ENCODE measurements at regions not wholly inside any gene's neighbourhood (a gene's known extent, or its start where the extent isn't known, plus 50 kb on each side); places are given as distances from the start of the nearest gene placed in this dataset.

DNA sequence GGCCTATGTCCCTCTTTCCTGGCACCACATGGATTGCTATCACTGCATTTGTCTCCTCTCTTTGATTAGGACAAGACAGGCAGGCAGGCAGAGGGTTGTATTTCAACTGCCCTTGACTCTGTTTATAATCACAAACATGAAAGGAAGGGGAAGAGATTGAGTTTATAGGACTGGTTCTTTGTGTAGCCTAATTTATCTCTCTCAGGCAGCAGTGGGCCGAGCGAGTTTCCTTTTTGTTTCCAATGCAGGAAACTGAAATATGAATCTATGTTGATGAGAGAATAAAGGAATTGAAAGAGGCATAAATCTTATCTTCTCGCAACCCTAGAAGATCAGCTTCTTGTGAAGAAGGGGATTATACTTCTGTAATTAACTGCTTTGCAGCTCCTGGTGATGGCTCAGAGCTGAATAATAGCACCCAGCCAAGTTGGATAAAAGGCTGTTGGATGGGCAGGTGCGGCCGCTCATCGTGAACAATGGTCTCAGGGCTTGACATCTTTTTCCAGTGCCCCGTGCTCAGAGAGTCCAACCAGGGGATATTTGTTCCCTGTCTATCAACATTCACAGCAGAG lies 80.6 kb upstream of the SYT13 start:
- H3K9me3 ChIP-seq (ENCODE audit: control insufficient read depth, low read length): no peaks in the 10 kb centered on the region
- H3K9ac ChIP-seq (ENCODE audit: low read length): no peak overlapping the region
- no peaks in the 10 kb centered on the region for H3K36me3 ChIP-seq (ENCODE audit: control insufficient read depth, insufficient read depth, low read length)
- H3K4me3 ChIP-seq (ENCODE audit: low read length): no peak overlapping the region
- H3K27me3 ChIP-seq (ENCODE audit: control insufficient read depth, insufficient read depth, low read length): peaks cover 12% of the 10 kb centered on the region
- H3K4me1 ChIP-seq (ENCODE audit: control insufficient read depth, insufficient read depth, low read length): no peaks in the 10 kb centered on the region

DNA sequence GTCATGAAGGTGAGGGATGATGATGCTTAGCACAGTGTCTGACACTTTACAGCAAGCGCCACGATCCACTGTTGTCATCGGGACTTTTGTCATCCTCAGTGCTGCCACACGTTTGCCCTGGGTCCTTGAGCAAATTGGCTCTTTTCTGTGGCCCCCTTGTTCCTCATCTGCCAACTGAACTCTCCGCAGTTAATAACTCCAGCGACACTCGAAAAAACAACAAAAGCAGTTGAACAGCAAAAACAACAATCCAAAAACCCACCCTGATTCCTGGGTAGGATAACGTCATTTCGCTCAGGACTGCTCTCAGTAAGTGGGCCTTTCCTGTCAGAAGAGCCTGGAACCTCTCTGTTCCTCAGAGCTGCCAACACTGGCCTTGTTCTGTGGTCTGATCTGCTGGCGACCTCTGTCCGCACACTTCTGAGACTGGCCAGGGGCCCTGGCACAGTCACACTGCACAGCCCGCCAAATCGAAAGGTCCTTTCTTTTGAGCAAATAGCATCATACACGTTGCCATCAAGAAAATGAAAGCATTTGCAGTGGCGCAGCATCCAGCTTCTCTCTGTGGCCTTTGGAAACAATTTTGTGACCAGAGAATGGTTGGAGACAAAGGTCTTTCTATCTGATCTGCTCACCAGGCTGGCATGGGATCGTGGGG lies 79.9 kb upstream of the SYT13 start:
- Histone ChIP-seq H3K4me1 (ENCODE audit: control insufficient read depth, insufficient read depth, low read length) (no peaks in the 10 kb centered on the region), H3K27me3 (ENCODE audit: control insufficient read depth, insufficient read depth, low read length) (peaks cover 6% of the 10 kb centered on the region), H3K9ac (ENCODE audit: low read length) (no peak overlapping the region), H3K36me3 (ENCODE audit: control insufficient read depth, insufficient read depth, low read length) (no peaks in the 10 kb centered on the region), H3K4me3 (ENCODE audit: low read length) (no peak overlapping the region), H3K9me3 (ENCODE audit: control insufficient read depth, low read length) (no peaks in the 10 kb centered on the region)

DNA sequence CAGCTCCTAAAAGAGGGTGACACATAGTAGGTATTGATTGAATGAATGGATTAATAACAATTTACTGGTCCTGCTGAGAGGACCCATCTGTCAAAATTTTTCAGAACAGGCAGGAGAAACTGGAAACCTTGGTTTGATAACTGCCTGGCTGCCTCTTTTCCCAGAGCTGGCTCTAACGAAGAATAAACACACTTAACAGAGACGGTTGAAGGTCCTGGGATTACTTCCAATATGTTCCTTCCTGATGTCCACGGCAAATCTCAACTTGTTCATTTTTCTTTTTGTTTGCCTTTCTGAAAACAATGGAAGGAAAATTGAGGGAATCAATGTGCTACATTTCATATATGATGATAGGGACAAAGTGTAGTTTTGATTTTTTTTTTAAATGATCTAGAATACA lies 76.5 kb upstream of the SYT13 start:
- Histone ChIP-seq H3K36me3 (ENCODE audit: control insufficient read depth, insufficient read depth, low read length) (no peaks in the 10 kb centered on the region), H3K4me1 (ENCODE audit: control insufficient read depth, insufficient read depth, low read length) (no peaks in the 10 kb centered on the region), H3K9me3 (ENCODE audit: control insufficient read depth, low read length) (no peaks in the 10 kb centered on the region), H3K27me3 (ENCODE audit: control insufficient read depth, insufficient read depth, low read length) (no peaks in the 10 kb centered on the region), H3K9ac (ENCODE audit: low read length) (no peak overlapping the region), H3K4me3 (ENCODE audit: low read length) (no peak overlapping the region)

DNA sequence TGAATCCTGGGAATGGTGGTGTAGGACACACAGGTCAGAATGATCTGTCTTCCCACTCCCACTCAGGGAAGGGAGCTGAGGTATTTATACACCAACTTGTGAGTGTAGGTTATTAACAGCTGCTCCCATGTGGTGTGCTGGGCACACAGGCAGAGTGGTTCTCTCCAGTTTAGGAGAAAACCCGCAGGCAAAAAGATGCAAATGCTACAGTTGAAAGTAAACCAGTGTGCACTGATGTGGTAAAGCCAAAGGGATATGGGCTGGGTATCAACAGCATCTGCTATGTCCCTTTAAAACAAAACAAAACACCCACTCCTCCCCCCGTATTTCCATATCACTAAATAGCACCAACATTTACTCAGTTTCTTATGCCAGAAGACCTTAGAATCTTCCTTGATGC lies 75.4 kb upstream of the SYT13 start:
- Histone ChIP-seq H3K9me3 (ENCODE audit: control insufficient read depth, low read length) (no peaks in the 10 kb centered on the region), H3K4me3 (ENCODE audit: low read length) (no peak overlapping the region), H3K27me3 (ENCODE audit: control insufficient read depth, insufficient read depth, low read length) (no peaks in the 10 kb centered on the region), H3K36me3 (ENCODE audit: control insufficient read depth, insufficient read depth, low read length) (no peaks in the 10 kb centered on the region), H3K4me1 (ENCODE audit: control insufficient read depth, insufficient read depth, low read length) (no peaks in the 10 kb centered on the region), H3K9ac (ENCODE audit: low read length) (no peak overlapping the region)

DNA sequence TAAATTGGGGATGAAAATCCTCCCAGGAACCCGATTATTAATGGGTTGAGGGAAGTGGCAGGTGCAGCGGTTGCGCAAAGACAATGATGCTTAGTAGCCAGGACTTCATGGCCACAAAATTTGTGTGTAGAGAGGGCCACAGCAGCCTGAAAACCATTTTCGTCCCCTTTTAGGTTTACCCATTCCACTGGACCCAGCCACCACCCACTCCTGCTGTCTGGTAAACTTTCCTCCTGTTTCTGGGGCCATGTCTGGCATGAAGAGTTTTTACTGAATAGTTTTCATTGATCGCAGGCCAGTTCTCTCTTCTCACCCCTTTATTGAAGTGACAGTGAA lies 69.5 kb upstream of the SYT13 start:
- Histone ChIP-seq H3K4me1 (ENCODE audit: control insufficient read depth, insufficient read depth, low read length) (peaks cover 5% of the 10 kb centered on the region), H3K9me3 (ENCODE audit: control insufficient read depth, low read length) (no peaks in the 10 kb centered on the region), H3K27me3 (ENCODE audit: control insufficient read depth, insufficient read depth, low read length) (peaks cover 5% of the 10 kb centered on the region), H3K9ac (ENCODE audit: low read length) (peak overlapping the region; percentile 42), H3K36me3 (ENCODE audit: control insufficient read depth, insufficient read depth, low read length) (no peaks in the 10 kb centered on the region), H3K4me3 (ENCODE audit: low read length) (peak overlapping the region; percentile 34)

DNA sequence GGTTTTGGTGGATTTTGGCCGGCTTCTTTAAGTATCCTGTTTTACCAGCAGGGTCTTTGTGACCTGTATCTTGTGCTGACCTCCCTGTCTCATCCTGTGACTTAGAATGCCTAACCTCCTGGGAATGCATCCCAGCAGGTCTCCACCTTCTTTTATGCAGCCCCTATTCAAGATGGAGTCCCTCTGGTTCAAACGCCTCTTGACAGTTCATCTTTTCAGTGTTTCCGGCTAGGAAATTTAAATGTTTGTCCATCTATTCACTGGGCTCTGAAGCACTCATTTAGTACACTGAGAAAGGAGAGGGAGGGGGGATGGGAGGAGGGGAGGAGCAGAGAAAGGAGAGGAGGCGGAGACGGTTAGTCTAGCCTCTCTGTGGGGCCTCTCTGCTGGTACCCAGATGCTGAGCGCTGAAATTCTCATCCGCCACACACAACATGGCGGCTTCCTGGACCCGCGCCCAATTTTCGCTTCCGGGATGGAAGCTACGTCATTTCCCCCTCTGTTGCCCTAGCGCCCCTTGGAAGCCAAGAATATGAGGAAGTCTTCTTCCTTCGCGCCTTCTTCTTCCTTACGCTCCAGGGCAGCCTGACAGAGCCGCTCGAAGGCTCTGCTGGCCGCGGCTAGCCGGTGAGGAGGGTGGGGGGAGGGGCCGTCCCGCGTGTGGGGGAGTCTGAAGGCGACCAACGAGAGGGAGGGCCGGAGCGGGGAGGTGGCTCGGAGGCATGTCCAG lies 69.0 kb upstream of the SYT13 start:
- H3K27me3 ChIP-seq (ENCODE audit: control insufficient read depth, insufficient read depth, low read length): peaks cover 5% of the 10 kb centered on the region
- peak overlapping the region; percentile 34 for H3K4me3 ChIP-seq (ENCODE audit: low read length)
- peak overlapping the region; percentile 42 for H3K9ac ChIP-seq (ENCODE audit: low read length)
- peaks cover 5% of the 10 kb centered on the region for H3K4me1 ChIP-seq (ENCODE audit: control insufficient read depth, insufficient read depth, low read length)
- no peaks in the 10 kb centered on the region for H3K36me3 ChIP-seq (ENCODE audit: control insufficient read depth, insufficient read depth, low read length)
- H3K9me3 ChIP-seq (ENCODE audit: control insufficient read depth, low read length): no peaks in the 10 kb centered on the region

DNA sequence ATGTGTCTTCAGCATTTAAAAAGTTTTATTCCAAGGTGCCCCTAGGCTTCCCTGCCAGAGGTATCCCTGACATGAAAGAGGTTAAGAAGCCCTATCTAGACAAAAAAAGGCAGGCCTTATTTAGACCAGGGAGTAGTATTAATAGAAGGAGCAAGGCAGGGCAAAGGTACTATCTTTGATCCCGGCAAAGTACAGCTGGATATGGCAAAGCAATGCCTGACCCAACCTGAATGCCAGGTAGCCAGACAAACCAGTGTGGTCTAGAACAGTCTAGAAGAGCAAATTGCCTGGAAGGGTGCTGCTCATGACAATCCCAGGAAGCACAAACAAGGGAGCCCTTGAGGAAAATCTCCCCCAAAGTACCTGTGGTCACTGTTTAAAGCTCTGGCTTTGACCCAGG lies 62.6 kb upstream of the SYT13 start:
- Histone ChIP-seq H3K9me3 (ENCODE audit: control insufficient read depth, low read length) (no peaks in the 10 kb centered on the region), H3K4me1 (ENCODE audit: control insufficient read depth, insufficient read depth, low read length) (no peaks in the 10 kb centered on the region), H3K9ac (ENCODE audit: low read length) (no peak overlapping the region), H3K27me3 (ENCODE audit: control insufficient read depth, insufficient read depth, low read length) (peaks cover 4% of the 10 kb centered on the region), H3K36me3 (ENCODE audit: control insufficient read depth, insufficient read depth, low read length) (no peaks in the 10 kb centered on the region), H3K4me3 (ENCODE audit: low read length) (no peak overlapping the region)

DNA sequence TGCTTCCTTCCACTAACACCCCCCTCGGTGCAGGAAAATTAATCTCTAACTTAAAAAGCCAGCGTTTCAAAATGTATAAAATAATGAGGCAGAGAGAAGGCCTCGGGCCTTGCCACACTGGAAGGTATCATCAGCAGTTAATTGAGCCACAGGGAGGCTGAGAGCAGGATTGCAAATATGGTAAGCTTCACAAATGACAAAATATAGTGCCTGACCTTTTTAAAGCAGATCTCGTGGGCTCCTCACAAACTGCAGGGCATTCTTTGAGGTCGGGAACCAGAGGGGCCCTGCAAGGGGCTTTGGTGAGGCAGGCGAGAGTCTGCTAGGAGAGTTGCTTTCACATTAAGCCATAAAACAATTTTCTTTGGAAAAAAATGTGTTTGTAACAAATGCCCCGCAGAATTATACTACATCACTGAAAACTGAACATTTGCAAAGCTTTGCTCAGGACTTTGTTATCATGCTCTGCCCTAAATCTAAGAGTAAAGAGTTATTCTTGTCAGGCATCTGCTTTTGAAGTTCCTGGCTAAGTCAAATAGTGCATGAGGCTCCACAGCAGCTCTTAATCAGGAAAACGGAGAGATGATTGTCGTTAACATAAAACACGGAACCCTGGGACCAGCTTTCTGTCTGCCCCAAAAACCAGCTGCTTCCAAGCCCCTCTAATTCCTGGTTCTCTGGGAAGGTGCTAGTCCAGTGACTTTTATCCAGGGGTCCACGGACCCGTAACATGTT lies 61.4 kb upstream of the SYT13 start:
- peaks cover 4% of the 10 kb centered on the region for H3K27me3 ChIP-seq (ENCODE audit: control insufficient read depth, insufficient read depth, low read length)
- no peaks in the 10 kb centered on the region for H3K4me1 ChIP-seq (ENCODE audit: control insufficient read depth, insufficient read depth, low read length)
- no peak overlapping the region for H3K4me3 ChIP-seq (ENCODE audit: low read length)
- no peak overlapping the region for H3K9ac ChIP-seq (ENCODE audit: low read length)
- H3K9me3 ChIP-seq (ENCODE audit: control insufficient read depth, low read length): no peaks in the 10 kb centered on the region
- no peaks in the 10 kb centered on the region for H3K36me3 ChIP-seq (ENCODE audit: control insufficient read depth, insufficient read depth, low read length)

DNA sequence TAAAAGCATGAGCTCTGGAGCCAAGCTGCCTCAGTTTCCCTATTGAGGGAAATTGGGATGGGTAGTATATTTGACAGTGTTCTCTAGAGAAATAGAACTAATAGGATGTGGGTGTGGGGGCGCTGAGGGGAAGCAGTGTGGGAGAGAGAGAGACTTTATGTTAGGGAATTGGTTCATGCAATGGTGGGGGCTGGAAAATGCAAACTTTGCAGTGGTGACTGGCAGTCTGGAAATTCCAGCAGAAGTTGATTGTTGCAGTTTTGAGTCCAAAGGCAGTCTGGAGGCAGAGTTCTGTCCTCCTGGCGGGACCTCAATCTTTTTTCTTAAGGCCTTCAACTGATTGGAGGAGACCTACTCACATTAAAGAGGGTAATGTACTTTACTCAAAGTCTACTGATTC lies 59.4 kb upstream of the SYT13 start:
- no peaks in the 10 kb centered on the region for H3K36me3 ChIP-seq (ENCODE audit: control insufficient read depth, insufficient read depth, low read length)
- peaks cover 4% of the 10 kb centered on the region for H3K27me3 ChIP-seq (ENCODE audit: control insufficient read depth, insufficient read depth, low read length)
- H3K9me3 ChIP-seq (ENCODE audit: control insufficient read depth, low read length): no peaks in the 10 kb centered on the region

DNA sequence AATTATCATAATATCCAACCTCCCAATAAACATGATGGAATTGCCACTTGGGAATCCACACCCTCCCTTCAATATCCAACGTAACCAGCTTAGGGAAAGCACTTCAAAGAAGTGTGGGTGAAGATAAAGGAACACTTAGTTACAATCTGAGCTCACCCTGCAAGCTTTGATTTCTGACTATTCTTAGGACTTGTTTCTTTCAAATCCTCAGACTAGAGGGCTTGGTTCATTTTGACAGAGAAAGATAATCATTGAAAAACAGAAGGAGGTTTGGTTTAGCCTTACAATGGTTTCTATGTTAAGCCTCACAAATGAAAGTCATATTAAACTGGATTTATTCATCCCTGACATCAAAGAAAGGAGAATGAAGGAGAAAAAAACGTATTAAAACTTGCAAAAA lies 57.9 kb upstream of the SYT13 start:
- Histone ChIP-seq H3K4me1 (ENCODE audit: control insufficient read depth, insufficient read depth, low read length) (no peaks in the 10 kb centered on the region), H3K4me3 (ENCODE audit: low read length) (no peak overlapping the region), H3K36me3 (ENCODE audit: control insufficient read depth, insufficient read depth, low read length) (no peaks in the 10 kb centered on the region), H3K27me3 (ENCODE audit: control insufficient read depth, insufficient read depth, low read length) (peaks cover 4% of the 10 kb centered on the region), H3K9ac (ENCODE audit: low read length) (no peak overlapping the region), H3K9me3 (ENCODE audit: control insufficient read depth, low read length) (no peaks in the 10 kb centered on the region)

More for the DNA sequence above, 59.4 kb upstream of the SYT13 start:
- H3K4me1 ChIP-seq (ENCODE audit: control insufficient read depth, insufficient read depth, low read length): no peaks in the 10 kb centered on the region
- no peak overlapping the region for H3K9ac ChIP-seq (ENCODE audit: low read length)
- no peak overlapping the region for H3K4me3 ChIP-seq (ENCODE audit: low read length)

DNA sequence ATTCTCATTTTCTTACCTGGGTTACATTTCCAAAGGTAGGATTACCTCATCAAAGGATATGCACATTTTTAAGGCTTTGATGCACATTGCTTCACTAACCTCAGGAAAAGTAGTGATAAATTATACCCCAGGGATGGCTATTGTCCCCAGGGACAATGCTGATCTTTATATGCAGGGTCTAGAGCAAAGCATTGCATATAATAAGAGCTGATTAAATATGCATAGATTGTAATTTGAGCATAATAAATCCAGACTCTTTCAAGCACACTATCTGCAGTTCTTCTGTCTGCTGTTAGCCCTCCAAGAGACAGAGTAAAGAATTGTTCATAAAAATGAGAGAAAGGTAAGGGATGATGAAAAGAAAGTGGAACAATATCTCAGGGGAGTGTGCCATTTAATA lies 57.3 kb upstream of the SYT13 start:
- peaks cover 4% of the 10 kb centered on the region for H3K27me3 ChIP-seq (ENCODE audit: control insufficient read depth, insufficient read depth, low read length)
- H3K4me1 ChIP-seq (ENCODE audit: control insufficient read depth, insufficient read depth, low read length): no peaks in the 10 kb centered on the region
- no peaks in the 10 kb centered on the region for H3K9me3 ChIP-seq (ENCODE audit: control insufficient read depth, low read length)
- H3K4me3 ChIP-seq (ENCODE audit: low read length): no peak overlapping the region
- no peak overlapping the region for H3K9ac ChIP-seq (ENCODE audit: low read length)
- H3K36me3 ChIP-seq (ENCODE audit: control insufficient read depth, insufficient read depth, low read length): no peaks in the 10 kb centered on the region

DNA sequence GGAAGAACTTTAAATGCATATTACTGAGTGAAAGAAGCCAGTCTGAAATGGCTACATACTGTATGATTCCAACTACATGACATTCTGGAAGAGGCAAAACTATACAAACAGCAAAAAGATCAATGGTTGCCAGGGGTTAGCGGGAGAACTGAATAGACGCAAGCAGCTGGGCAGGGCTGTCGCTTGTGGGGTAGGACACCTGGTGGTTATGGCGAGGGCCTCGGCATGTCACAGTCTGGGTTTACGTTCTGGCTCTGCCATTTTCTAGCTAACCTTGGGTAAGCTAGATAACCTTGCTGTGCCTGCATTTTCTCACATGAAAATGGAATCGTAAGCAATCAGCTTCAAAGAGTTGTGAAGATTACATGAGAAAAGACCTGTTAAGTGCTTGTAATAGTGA lies 55.2 kb upstream of the SYT13 start:
- H3K9ac ChIP-seq (ENCODE audit: low read length): no peak overlapping the region
- no peaks in the 10 kb centered on the region for H3K36me3 ChIP-seq (ENCODE audit: control insufficient read depth, insufficient read depth, low read length)
- no peak overlapping the region for H3K4me3 ChIP-seq (ENCODE audit: low read length)
- peaks cover 4% of the 10 kb centered on the region for H3K27me3 ChIP-seq (ENCODE audit: control insufficient read depth, insufficient read depth, low read length)
- no peaks in the 10 kb centered on the region for H3K9me3 ChIP-seq (ENCODE audit: control insufficient read depth, low read length)
- H3K4me1 ChIP-seq (ENCODE audit: control insufficient read depth, insufficient read depth, low read length): no peaks in the 10 kb centered on the region

All from mucosa of stomach (tissue), 1 donor.